Lung (tissue), 11 donors: ENCODE measurements at regions not wholly inside any gene's neighbourhood (a gene's known extent, or its start where the extent isn't known, plus 50 kb on each side); places are given as distances from the start of the nearest gene placed in this dataset.

ENCODE experiments used
- ATAC-seq: fragments of 200-7000 bp; cut with Tn5 transposase; one replicate; pipeline ENCODE4 v1.9.1; 2020; ENCODE audit warnings: moderate number of reproducible peaks; ENCODE audit not compliant: insufficient read depth, low FRiP score
- DNase-seq, 3 donors: peaks; one replicate each; pipeline ENCODE4 v3.0.0-alpha.2; 2013 to 2017
- H3K27ac ChIP-seq, 2 donors: one replicate each; pipeline ENCODE4 v1.5.1; 2013; ENCODE audit warnings: mild to moderate bottlenecking in 2 of 2, moderate library complexity in 2 of 2, control low read depth in 1 of 2, inconsistent platforms in 1 of 2, low read depth in 1 of 2, low read length in 1 of 2
- H3K27me3 ChIP-seq, 3 donors: one replicate each; pipeline ENCODE4 v1.5.1; 2013; ENCODE audit warnings: low read length in 2 of 3; ENCODE audit not compliant: control insufficient read depth in 3 of 3, insufficient read depth in 3 of 3
- H3K36me3 ChIP-seq, 4 donors: one replicate each; pipeline ENCODE4 v1.5.1; 2013; ENCODE audit warnings: low read length in 4 of 4, mild to moderate bottlenecking in 1 of 4, moderate library complexity in 1 of 4; ENCODE audit not compliant: control insufficient read depth in 4 of 4, insufficient read depth in 4 of 4
- H3K4me1 ChIP-seq, 5 donors: one replicate each; pipeline ENCODE4 v1.5.1; 2013; ENCODE audit warnings: low read length in 5 of 5, mild to moderate bottlenecking in 2 of 5, moderate library complexity in 1 of 5; ENCODE audit not compliant: control insufficient read depth in 5 of 5, insufficient read depth in 5 of 5
- H3K4me3 ChIP-seq: one replicate; pipeline ENCODE4 v1.5.1; 2013; ENCODE audit warnings: mild to moderate bottlenecking, control low read depth, moderate library complexity
- H3K9ac ChIP-seq, 2 donors: one replicate each; pipeline ENCODE4 v1.5.1; 2013; ENCODE audit warnings: low read length in 2 of 2, control low read depth in 1 of 2; ENCODE audit not compliant: insufficient read depth in 1 of 2
- H3K9me3 ChIP-seq, 4 donors: one replicate each; pipeline ENCODE4 v1.5.1; 2013; ENCODE audit warnings: low read length in 3 of 4, mild to moderate bottlenecking in 1 of 4, moderate library complexity in 1 of 4; ENCODE audit not compliant: control insufficient read depth in 4 of 4, insufficient read depth in 3 of 4
- CTCF ChIP-seq: IDR thresholded peaks from 2 replicates; pipeline ENCODE4 v1.5.1; 2012; ENCODE audit warnings: mild to moderate bottlenecking; ENCODE audit errors: control extremely low read depth, extremely low read depth
- WGBS, 2 donors: extraction: QIAGEN DNeasy Blood & Tissue Kit; methylation state at CpG; one replicate each; pipeline ENCODE4 v1.1.7; 2013; 5-methylcytosine and 5-hydroxymethylcytosine counted together
- donor health status: control.
- donor health status: control.
- donor health status: Bipolar disorder and iron deficiency.
- donor health status: healthy.
- donor health status: DM: yes; HTN: yes; CAD: no.

- no peak overlapping the region for H3K27ac ChIP-seq
- peaks cover 0 to 5% (median 1%) of the 10 kb centered on the region in 4 donors for H3K9me3 ChIP-seq
- no peaks in the 10 kb centered on the region for H3K27me3 ChIP-seq
- H3K36me3 ChIP-seq = no peaks in the 10 kb centered on the region
- no peak overlapping the region for H3K4me3 ChIP-seq
- DNase-seq (no peak), ATAC-seq (no peak)
- no peaks in the 10 kb centered on the region for H3K4me1 ChIP-seq
- no peak overlapping the region for H3K9ac ChIP-seq
- WGBS, 2 donors = 87 to 88% methylated on average over 5 of the region's 5 CpGs
- no peak for TF ChIP-seq CTCF
Observed at GRCh38 chr20:22771706-22772105, 187.3 kb upstream of the FOXA2 start.

GRCh38 chr20:22773344-22773743 is 189.0 kb upstream of the FOXA2 start:
- Histone ChIP-seq H3K9me3 (peaks cover 0 to 5% (median 1%) of the 10 kb centered on the region in 4 donors), H3K27me3 (no peaks in the 10 kb centered on the region), H3K27ac (no peak overlapping the region), H3K4me3 (no peak overlapping the region), H3K9ac (no peak overlapping the region), H3K4me1 (no peaks in the 10 kb centered on the region), H3K36me3 (no peaks in the 10 kb centered on the region)
- DNase-seq (no peak), ATAC-seq (no peak)
- no peak for TF ChIP-seq CTCF
- whole genome bisulfite sequencing, 2 donors = 44 to 52% methylated on average over 3 of the region's 3 CpGs

GRCh38 chr20:22775256-22775655 is 190.9 kb upstream of the FOXA2 start:
- H3K9ac ChIP-seq = no peak overlapping the region

More at GRCh38 chr20:22775256-22775655, 190.9 kb upstream of the FOXA2 start:
- Histone ChIP-seq H3K4me3 (no peak overlapping the region), H3K27me3 (no peaks in the 10 kb centered on the region), H3K27ac (no peak overlapping the region), H3K9me3 (peaks cover 0 to 5% (median 1%) of the 10 kb centered on the region in 4 donors), H3K4me1 (no peaks in the 10 kb centered on the region), H3K36me3 (no peaks in the 10 kb centered on the region)
- WGBS, 2 donors = 88 to 90% methylated on average over 1 of the region's 1 CpG
- no peak for ATAC-seq
- no peak for TF ChIP-seq CTCF
- no peak for DNase-seq
